GM21786 (cell line): ENCODE measurements at regions not wholly inside any gene's neighbourhood (a gene's known extent, or its start where the extent isn't known, plus 50 kb on each side); places are given as distances from the start of the nearest gene placed in this dataset.

ENCODE experiments used
- ATAC-seq: cut with Tn5 transposase; IDR thresholded peaks from one replicate; pipeline ENCODE4 v1.9.1; 2021; ENCODE audit not compliant: unreplicated experiment

- no peak for ATAC-seq
Observed at GRCh38 chr2:105150231-105150630, 91.3 kb upstream of the GPR45 start.

- ATAC-seq, result no peak
Observed at GRCh38 chr2:105154119-105154818, 87.3 kb upstream of the GPR45 start.

- no peak for ATAC-seq
Observed at GRCh38 chr2:105156166-105156565, 85.4 kb upstream of the GPR45 start.

GRCh38 chr2:105158002-105158401 is 83.5 kb upstream of the GPR45 start:
- no peak for ATAC-seq

GRCh38 chr2:105166688-105167087 is 74.9 kb upstream of the GPR45 start:
- no peak for ATAC-seq

GRCh38 chr2:105168543-105168942 is 73.0 kb upstream of the GPR45 start:
- ATAC-seq, result no peak

- no peak for ATAC-seq
Observed at GRCh38 chr2:105175231-105175630, 66.3 kb upstream of the GPR45 start.

GRCh38 chr2:105176429-105176828 is 65.1 kb upstream of the GPR45 start:
- ATAC-seq, result no peak

- ATAC-seq, result no peak
Observed at GRCh38 chr2:105177008-105177407, 64.5 kb upstream of the GPR45 start.

- no peak for ATAC-seq
Observed at GRCh38 chr2:105177536-105178254, 63.8 kb upstream of the GPR45 start.

- ATAC-seq, result no peak
Observed at GRCh38 chr2:105179469-105180372, 61.8 kb upstream of the GPR45 start.

GRCh38 chr2:105180491-105180972 is 61.0 kb upstream of the GPR45 start:
- ATAC-seq, result no peak

- ATAC-seq, result no peak
Observed at GRCh38 chr2:105181282-105181681, 60.3 kb upstream of the GPR45 start.

- peak; percentile 60 for ATAC-seq
Observed at GRCh38 chr2:105183555-105184323, 57.8 kb upstream of the GPR45 start.

- no peak for ATAC-seq
Observed at GRCh38 chr2:105184420-105184819, 57.1 kb upstream of the GPR45 start.

- no peak for ATAC-seq
Observed at GRCh38 chr2:105186967-105187498, 54.5 kb upstream of the GPR45 start.

GRCh38 chr2:105187531-105187930 is 54.0 kb upstream of the GPR45 start:
- ATAC-seq, result no peak

- ATAC-seq, result peak; percentile 51
Observed at GRCh38 chr2:105188343-105188742, 53.2 kb upstream of the GPR45 start.
